Ovary (tissue), 7 donors: ENCODE measurements at regions not wholly inside any gene's neighbourhood (a gene's known extent, or its start where the extent isn't known, plus 50 kb on each side); places are given as distances from the start of the nearest gene placed in this dataset.

Experiments
- DNase-seq, 5 donors: peaks; one replicate each; pipeline ENCODE4 v3.0.0-alpha.2; 2019 to 2020
- H3K27ac ChIP-seq, 2 donors: fragments of 200-600 bp; one replicate each; pipeline versions ENCODE4 v1.5.1 to v1.8.0; 2019 to 2022
- H3K27me3 ChIP-seq: fragments of 200-600 bp; one replicate; pipeline ENCODE4 v1.8.0; 2022
- H3K36me3 ChIP-seq: fragments of 200-600 bp; sonication (generic); one replicate; pipeline ENCODE4 v1.5.1; 2019
- H3K4me1 ChIP-seq: one replicate; pipeline ENCODE4 v1.8.1; 2013; ENCODE audit warnings: mild to moderate bottlenecking, moderate library complexity; ENCODE audit not compliant: insufficient read depth
- H3K4me3 ChIP-seq: fragments of 200-600 bp; sonication (generic); one replicate; pipeline ENCODE4 v1.5.1; 2017
- H3K9me3 ChIP-seq, 2 donors: fragments of 200-600 bp in 1 of 2; sonication (generic) in 1 of 2; one replicate each; pipeline versions ENCODE4 v1.5.1 to v1.8.1; 2013 to 2019; ENCODE audit warnings: mild to moderate bottlenecking in 1 of 2, moderate library complexity in 1 of 2
- CTCF ChIP-seq, 3 donors: fragments of 450-650 bp in 2 of 3; fragments of 200-600 bp in 1 of 3; IDR thresholded peaks; one replicate each; pipeline versions ENCODE4 v1.5.1 to v1.8.0; 2016 to 2022; ENCODE audit warnings: antibody characterized with exemption in 3 of 3, mild to moderate bottlenecking in 1 of 3
- EP300 ChIP-seq: sonication (generic); formaldehyde crosslinking; IDR thresholded peaks from one replicate; pipeline ENCODE4 v1.6.1; 2017; ENCODE audit warnings: antibody characterized with exemption
- POLR2A ChIP-seq: fragments of 450-650 bp; IDR thresholded peaks from one replicate; pipeline ENCODE4 v1.6.1; 2017; ENCODE audit warnings: antibody characterized with exemption, mild to moderate bottlenecking, moderate library complexity
- WGBS, 3 donors: extraction: QIAGEN DNeasy Blood & Tissue Kit in 1 of 3; methylation state at CpG; one replicate each; pipeline versions ENCODE4 v1.1.5 to v1.1.7; 2013 to 2017; 5-methylcytosine and 5-hydroxymethylcytosine counted together
- intact Hi-C, 4 donors: fragments of 100-400 bp; cut with DNase I; formaldehyde crosslinking; loops; one replicate each; pipeline versions ENCODE4 v1.11.0 to v1.15.1; 2022 to 2023
- donor health status: DM: no; HTN: no; CAD: no; lungs with moderate emphysema.
- donor health status: DM: no; HTN: no; CAD: no.
- donor health status: Bipolar disorder and iron deficiency.
- donor health status: DM: no; HTN: no; CAD: no.
- donor health status: DM: yes; HTN: yes; CAD: no.

- no peaks in the 10 kb centered on the region for H3K27me3 ChIP-seq
- H3K4me3 ChIP-seq, result no peak overlapping the region
- DNase-seq, result peak in 3 of 5 donors; percentile 47 to 61 (median 54)
- intact Hi-C loops, result loop anchor here in 1 of 4 donors (5.0 kb wide), 1 partner anchor 153 kb away; the partner anchor contains the start of gene GAS1
- WGBS, 3 donors, result 11 to 12% (median 11%) methylated on average over 3 of the region's 3 CpGs
- no peaks in the 10 kb centered on the region for H3K36me3 ChIP-seq
- TF ChIP-seq EP300 (no peak), CTCF (IDR thresholded peaks at IDR 0.05) (no peak)
- peak overlapping the region in 1 of 2 donors; percentile 69 for H3K27ac ChIP-seq
- no peaks in the 10 kb centered on the region for H3K9me3 ChIP-seq
- H3K4me1 ChIP-seq, result peaks cover 15% of the 10 kb centered on the region
Observed at GRCh38 chr9:86794391-86795046, 152.8 kb downstream of the GAS1 start.

GRCh38 chr9:86792136-86792535, 155.2 kb downstream of the GAS1 start:
- no peak for DNase-seq
- Histone ChIP-seq H3K36me3 (no peaks in the 10 kb centered on the region), H3K27ac (no peak overlapping the region), H3K9me3 (no peaks in the 10 kb centered on the region), H3K4me3 (no peak overlapping the region), H3K27me3 (no peaks in the 10 kb centered on the region), H3K4me1 (peaks cover 13% of the 10 kb centered on the region)
- intact Hi-C loops, result no loop called here
- 62 to 72% (median 71%) methylated on average over 3 of the region's 3 CpGs for WGBS, 3 donors
- no peak for TF ChIP-seq POLR2A
- no peak for TF ChIP-seq CTCF (IDR thresholded peaks at IDR 0.05)
- TF ChIP-seq EP300, result no peak

- peaks cover 7% of the 10 kb centered on the region for H3K4me1 ChIP-seq
- H3K36me3 ChIP-seq, result no peaks in the 10 kb centered on the region
- TF ChIP-seq EP300, result no peak
- no peak for TF ChIP-seq CTCF (IDR thresholded peaks at IDR 0.05)
- no peak for TF ChIP-seq POLR2A
- H3K27ac ChIP-seq, result no peak overlapping the region
- H3K27me3 ChIP-seq, result no peaks in the 10 kb centered on the region
- H3K4me3 ChIP-seq, result no peak overlapping the region
- 87 to 95% (median 94%) methylated on average over 4 of the region's 4 CpGs for WGBS, 3 donors
- no peaks in the 10 kb centered on the region for H3K9me3 ChIP-seq
- no peak for DNase-seq
- intact Hi-C loops, result no loop called here
Observed at GRCh38 chr9:86790805-86791204, 156.5 kb downstream of the GAS1 start.

GRCh38 chr9:86788456-86788855, 158.8 kb downstream of the GAS1 start:
- H3K27ac ChIP-seq, result no peak overlapping the region
- WGBS, 3 donors, result 81 to 94% (median 92%) methylated on average over 9 of the region's 9 CpGs
- TF ChIP-seq CTCF (IDR thresholded peaks at IDR 0.05), result no peak
- no peak for TF ChIP-seq POLR2A
- TF ChIP-seq EP300, result no peak
- no peaks in the 10 kb centered on the region for H3K4me1 ChIP-seq
- H3K4me3 ChIP-seq, result no peak overlapping the region
- no peak for DNase-seq
- intact Hi-C loops, result no loop called here
- no peaks in the 10 kb centered on the region for H3K27me3 ChIP-seq
- no peaks in the 10 kb centered on the region for H3K9me3 ChIP-seq
- no peaks in the 10 kb centered on the region for H3K36me3 ChIP-seq
